Activated naive CD4-positive, alpha-beta T cell treated with anti-CD3 and anti-CD28 coated beads for 36 hours (primary cell): ENCODE measurements at regions not wholly inside any gene's neighbourhood (a gene's known extent, or its start where the extent isn't known, plus 50 kb on each side); places are given as distances from the start of the nearest gene placed in this dataset.

Experiments used
- CTCF ChIA-PET: fragments of 350-600 bp; sonication (Branson Sonifier 250); formaldehyde crosslinking; loops from one replicate; lab custom pipeline; 2021; ENCODE audit warnings: antibody characterized with exemption; lab: Charles Lee
- DNase-seq: peaks from one replicate; pipeline ENCODE4 v3.0.0-alpha.2; 2020
- H3K27ac Mint-ChIP-seq: one replicate; pipeline ENCODE4 v1.8.0; 2021; ENCODE audit warnings: mild to moderate bottlenecking, mixed read lengths
- H3K27me3 Mint-ChIP-seq: one replicate; pipeline ENCODE4 v1.8.0; 2021; ENCODE audit warnings: low read depth, mixed read lengths
- H3K36me3 Mint-ChIP-seq: one replicate; pipeline ENCODE4 v1.8.0; 2021; ENCODE audit warnings: low read depth, mixed read lengths
- H3K4me1 Mint-ChIP-seq: one replicate; pipeline ENCODE4 v1.8.0; 2021; ENCODE audit warnings: low read depth, mixed read lengths
- H3K4me3 Mint-ChIP-seq: one replicate; pipeline ENCODE4 v1.8.0; 2021; ENCODE audit warnings: mild to moderate bottlenecking, moderate library complexity, mixed read lengths
- H3K9me3 Mint-ChIP-seq: one replicate; pipeline ENCODE4 v1.8.0; 2021; ENCODE audit warnings: mixed read lengths
- intact Hi-C: fragments of 100-400 bp; cut with micrococcal nuclease; formaldehyde crosslinking; loops from one replicate; pipeline ENCODE4 v1.15.1; 2023

GRCh38 chr9:16924311-16924915 lies 53.9 kb upstream of the BNC2 start:
- Mint-ChIP-seq H3K9me3 (no peaks in the 10 kb centered on the region), H3K4me1 (no peaks in the 10 kb centered on the region), H3K27ac (no peak overlapping the region), H3K4me3 (no peak overlapping the region), H3K27me3 (no peaks in the 10 kb centered on the region), H3K36me3 (no peaks in the 10 kb centered on the region)
- CTCF ChIA-PET = interaction anchor here (0.6 kb wide), 1 partner anchor 191 kb away, joined by 3 read pairs; no protein-coding TSS in a partner anchor
- intact Hi-C loops = no loop called here
- no peak for DNase-seq

GRCh38 chr9:16921855-16922254 lies 51.4 kb upstream of the BNC2 start:
- no peaks in the 10 kb centered on the region for H3K9me3 Mint-ChIP-seq
- no peaks in the 10 kb centered on the region for H3K4me1 Mint-ChIP-seq
- no peaks in the 10 kb centered on the region for H3K27me3 Mint-ChIP-seq
- intact Hi-C loops = no loop called here
- H3K36me3 Mint-ChIP-seq = no peaks in the 10 kb centered on the region
- DNase-seq = no peak
- no peak overlapping the region for H3K27ac Mint-ChIP-seq
- CTCF ChIA-PET = no interaction called here
- no peak overlapping the region for H3K4me3 Mint-ChIP-seq
